GM12878 (cell line): ENCODE measurements at regions not wholly inside any gene's neighbourhood (a gene's known extent, or its start where the extent isn't known, plus 50 kb on each side); places are given as distances from the start of the nearest gene placed in this dataset.

Experiments used
- CHD2 ChIP-seq: IDR thresholded peaks from 2 replicates; pipeline ENCODE4 v1.6.1; 2011; ENCODE audit warnings: low read depth, low read length, improper control_type of control experiment, borderline replicate concordance
- SIN3A ChIP-seq: IDR thresholded peaks from 2 replicates; pipeline ENCODE4 v1.6.1; 2012; ENCODE audit warnings: low read depth, low read length, improper control_type of control experiment

DNA sequence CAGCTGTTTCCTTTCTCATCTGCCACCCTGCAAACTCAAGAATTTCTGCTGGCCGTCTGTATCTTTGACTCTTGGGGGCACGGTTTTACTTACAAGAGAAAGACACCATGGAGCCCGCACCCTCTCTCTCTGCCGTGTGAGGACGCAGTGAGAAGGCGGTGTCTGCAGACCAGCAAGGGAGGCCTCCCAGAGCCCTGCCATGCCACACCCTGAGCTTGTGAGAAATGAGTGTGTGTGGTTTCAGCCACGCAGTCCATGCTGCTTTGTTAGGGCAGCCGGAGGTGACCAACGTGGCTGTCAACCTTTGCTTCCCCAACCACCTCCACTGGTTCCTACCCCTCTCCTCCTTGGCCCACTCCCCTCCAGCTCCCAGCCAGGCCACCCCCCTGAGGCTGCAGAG lies 70.1 kb upstream of the NUP50 start:
- no peak for TF ChIP-seq CHD2
- TF ChIP-seq SIN3A: no peak
